WERI-Rb-1 (cell line): ENCODE measurements at regions not wholly inside any gene's neighbourhood (a gene's known extent, or its start where the extent isn't known, plus 50 kb on each side); places are given as distances from the start of the nearest gene placed in this dataset.

Experiments used
- DNase-seq: peaks from one replicate; pipeline ENCODE4 v3.0.0-alpha.2; 2020
- H3K27ac ChIP-seq: fragments of 250-450 bp; sonication (Bioruptor Pico); 2 replicates; pipeline ENCODE4 v1.5.1; 2020; ENCODE audit warnings: mild to moderate bottlenecking, moderate library complexity
- H3K27me3 ChIP-seq: fragments of 250-450 bp; sonication (Bioruptor Pico); 2 replicates; pipeline ENCODE4 v1.5.1; 2021; ENCODE audit warnings: mild to moderate bottlenecking, low read depth, moderate library complexity; ENCODE audit not compliant: insufficient read depth, severe bottlenecking
- H3K36me3 ChIP-seq: fragments of 250-450 bp; sonication (Bioruptor Pico); 2 replicates; pipeline ENCODE4 v1.5.1; 2020; ENCODE audit warnings: mild to moderate bottlenecking, moderate library complexity
- H3K4me3 ChIP-seq: 2 replicates; pipeline ENCODE4 v1.5.1; 2011; ENCODE audit warnings: low read depth, mild to moderate bottlenecking, control low read depth, low read length
- H3K9me3 ChIP-seq: fragments of 250-450 bp; sonication (Bioruptor Pico); 2 replicates; pipeline ENCODE4 v1.5.1; 2021; ENCODE audit warnings: mild to moderate bottlenecking, moderate library complexity; ENCODE audit not compliant: severe bottlenecking
- TF ChIP-seq, protein P1 (sequence below): IDR thresholded peaks from 2 replicates; pipeline ENCODE4 v1.5.1; 2011; ENCODE audit warnings: low read depth, mild to moderate bottlenecking, control low read depth, inconsistent platforms, low read length

DNA sequence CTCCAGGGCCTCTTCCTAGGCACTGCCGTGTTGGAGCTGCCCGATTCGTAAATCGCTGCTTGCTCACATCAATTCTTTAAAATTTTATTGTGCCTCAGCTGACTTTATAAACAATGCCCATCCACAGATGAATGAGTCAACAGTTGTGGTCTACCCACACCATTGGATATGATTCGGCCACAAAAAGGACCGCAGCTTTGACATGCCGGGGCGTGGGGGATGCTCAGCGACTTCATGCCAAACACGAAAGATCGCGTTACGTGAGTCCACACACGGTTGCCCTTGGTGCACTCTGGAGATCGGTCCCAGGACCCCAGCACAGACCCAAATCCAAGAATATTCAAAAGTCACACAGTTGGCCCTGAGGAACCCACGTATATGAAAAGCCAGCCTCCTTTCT, 195.7 kb downstream of the CTTN start:
- no peak for DNase-seq
- H3K27ac ChIP-seq: no peak overlapping the region
- no peaks in the 10 kb centered on the region for H3K36me3 ChIP-seq
- no peak overlapping the region for H3K4me3 ChIP-seq
- TF ChIP-seq, protein P1, sequence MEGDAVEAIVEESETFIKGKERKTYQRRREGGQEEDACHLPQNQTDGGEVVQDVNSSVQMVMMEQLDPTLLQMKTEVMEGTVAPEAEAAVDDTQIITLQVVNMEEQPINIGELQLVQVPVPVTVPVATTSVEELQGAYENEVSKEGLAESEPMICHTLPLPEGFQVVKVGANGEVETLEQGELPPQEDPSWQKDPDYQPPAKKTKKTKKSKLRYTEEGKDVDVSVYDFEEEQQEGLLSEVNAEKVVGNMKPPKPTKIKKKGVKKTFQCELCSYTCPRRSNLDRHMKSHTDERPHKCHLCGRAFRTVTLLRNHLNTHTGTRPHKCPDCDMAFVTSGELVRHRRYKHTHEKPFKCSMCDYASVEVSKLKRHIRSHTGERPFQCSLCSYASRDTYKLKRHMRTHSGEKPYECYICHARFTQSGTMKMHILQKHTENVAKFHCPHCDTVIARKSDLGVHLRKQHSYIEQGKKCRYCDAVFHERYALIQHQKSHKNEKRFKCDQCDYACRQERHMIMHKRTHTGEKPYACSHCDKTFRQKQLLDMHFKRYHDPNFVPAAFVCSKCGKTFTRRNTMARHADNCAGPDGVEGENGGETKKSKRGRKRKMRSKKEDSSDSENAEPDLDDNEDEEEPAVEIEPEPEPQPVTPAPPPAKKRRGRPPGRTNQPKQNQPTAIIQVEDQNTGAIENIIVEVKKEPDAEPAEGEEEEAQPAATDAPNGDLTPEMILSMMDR: no peak
- H3K27me3 ChIP-seq: no peaks in the 10 kb centered on the region
- H3K9me3 ChIP-seq: peaks cover 7% of the 10 kb centered on the region

DNA sequence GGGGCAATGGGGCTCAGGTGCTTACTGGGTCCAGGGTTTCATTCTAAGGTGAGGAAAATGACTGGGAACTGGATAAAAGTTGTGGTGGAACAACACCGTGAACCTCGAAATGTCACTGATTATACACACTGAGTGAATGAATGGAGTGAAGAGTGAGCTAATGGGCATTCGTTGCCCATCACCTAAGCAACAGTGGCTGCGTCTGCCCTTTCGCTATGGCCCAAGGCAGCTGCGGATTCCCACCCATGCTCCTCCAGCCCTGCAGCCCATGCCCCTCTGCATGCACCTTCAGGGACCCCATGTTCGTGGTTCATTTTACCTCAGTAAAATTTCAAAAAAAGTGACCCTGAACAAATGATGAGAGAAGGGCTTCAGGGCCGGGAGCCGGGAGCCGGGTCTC, 196.3 kb downstream of the CTTN start:
- TF ChIP-seq, protein P1: no peak
- Histone ChIP-seq H3K4me3 (no peak overlapping the region), H3K27ac (no peak overlapping the region), H3K36me3 (no peaks in the 10 kb centered on the region), H3K27me3 (no peaks in the 10 kb centered on the region), H3K9me3 (peaks cover 3% of the 10 kb centered on the region)
- no peak for DNase-seq

DNA sequence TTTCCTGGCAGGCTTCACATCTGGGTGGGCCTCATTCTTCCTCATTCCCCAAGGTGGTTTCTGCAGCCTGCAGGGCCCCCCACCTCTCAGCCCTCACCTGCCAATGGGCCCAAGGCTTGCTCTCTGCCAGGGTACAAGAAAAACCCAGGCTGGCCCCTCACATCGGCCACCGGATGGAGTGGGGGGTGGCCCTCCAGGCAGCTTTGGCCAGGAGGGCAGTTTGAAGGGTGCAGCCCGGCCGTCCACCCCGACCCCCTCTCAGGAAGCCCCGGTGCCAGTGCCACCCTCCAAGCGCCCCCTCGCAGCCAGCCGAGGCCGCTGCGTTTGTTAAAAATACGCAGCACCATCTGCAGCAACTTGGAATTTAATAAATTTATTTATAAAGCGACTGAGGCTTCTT, 196.7 kb downstream of the CTTN start:
- Histone ChIP-seq H3K4me3 (no peak overlapping the region), H3K36me3 (no peaks in the 10 kb centered on the region), H3K27ac (no peak overlapping the region), H3K27me3 (no peaks in the 10 kb centered on the region), H3K9me3 (no peaks in the 10 kb centered on the region)
- DNase-seq: no peak
- TF ChIP-seq, protein P1: no peak

GRCh38 chr11:70595452-70595851, 197.1 kb downstream of the CTTN start:
- H3K4me3 ChIP-seq: no peak overlapping the region
- no peak overlapping the region; the same call in 1 of the 2 replicates for H3K27ac ChIP-seq
- no peak for DNase-seq
- TF ChIP-seq, protein P1: no peak
- H3K36me3 ChIP-seq: no peaks in the 10 kb centered on the region
- H3K27me3 ChIP-seq: no peaks in the 10 kb centered on the region
- no peaks in the 10 kb centered on the region for H3K9me3 ChIP-seq

DNA sequence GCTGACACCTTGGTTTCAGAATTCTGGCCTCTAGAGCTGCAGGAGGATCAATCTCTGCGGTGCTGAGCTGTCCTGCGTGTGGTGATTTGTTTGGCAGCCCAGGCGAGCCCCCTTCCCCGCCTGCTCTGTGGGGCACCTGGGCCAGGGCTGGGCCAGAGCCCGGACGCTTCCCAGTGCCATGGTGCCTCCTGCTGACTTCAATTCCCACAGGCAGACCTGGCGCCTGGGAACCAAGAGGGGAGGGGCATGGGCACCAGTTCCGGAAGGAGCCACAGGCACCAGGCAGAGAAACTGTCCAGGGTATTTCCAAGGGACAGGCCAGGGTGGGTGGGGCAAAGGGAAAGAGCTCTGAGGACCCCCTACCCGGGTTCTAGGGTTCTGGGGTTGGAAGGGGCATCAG, 197.8 kb downstream of the CTTN start:
- H3K27me3 ChIP-seq: no peaks in the 10 kb centered on the region
- H3K27ac ChIP-seq: no peak overlapping the region
- no peaks in the 10 kb centered on the region for H3K9me3 ChIP-seq
- TF ChIP-seq, protein P1: no peak
- no peak for DNase-seq
- H3K4me3 ChIP-seq: no peak overlapping the region
- no peaks in the 10 kb centered on the region for H3K36me3 ChIP-seq

DNA sequence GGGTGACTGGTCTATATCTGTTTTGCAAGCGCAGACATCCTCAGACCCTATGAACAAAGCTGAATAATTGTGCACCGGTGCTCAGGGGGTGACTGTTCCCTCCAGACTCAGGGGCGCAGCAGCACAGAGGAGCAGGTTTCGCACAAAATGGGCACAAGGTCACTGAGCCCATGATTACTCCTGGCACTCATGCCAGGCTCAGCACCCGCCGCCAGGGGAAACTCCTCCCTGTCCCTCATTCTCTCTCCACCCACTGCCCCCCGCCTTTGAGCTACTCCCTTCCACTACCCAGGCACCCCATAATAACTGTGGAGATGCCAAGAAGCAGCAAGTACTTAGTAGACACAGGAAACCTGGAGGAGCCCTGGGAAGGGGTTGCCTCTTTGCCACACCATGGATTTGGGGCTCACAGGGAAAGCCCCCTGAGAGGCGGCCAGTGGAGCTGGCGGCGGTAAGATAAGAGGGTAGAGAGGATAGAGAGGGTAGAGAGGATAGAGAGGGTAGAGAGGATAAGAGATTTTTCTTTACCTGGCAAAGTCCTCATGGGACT, 198.8 kb downstream of the CTTN start:
- no peaks in the 10 kb centered on the region for H3K27me3 ChIP-seq

More for the DNA sequence above, 198.8 kb downstream of the CTTN start:
- Histone ChIP-seq H3K4me3 (no peak overlapping the region), H3K36me3 (no peaks in the 10 kb centered on the region), H3K9me3 (no peaks in the 10 kb centered on the region), H3K27ac (no peak overlapping the region)
- TF ChIP-seq, protein P1: no peak
- DNase-seq: no peak
